Left colon (tissue), 2 donors: ENCODE measurements at regions not wholly inside any gene's neighbourhood (a gene's known extent, or its start where the extent isn't known, plus 50 kb on each side); places are given as distances from the start of the nearest gene placed in this dataset.

Experiments
- ATAC-seq: fragments of 200-7000 bp; cut with Tn5 transposase; one replicate; pipeline ENCODE4 v1.9.1; 2020; ENCODE audit warnings: mild to moderate bottlenecking, moderate library complexity
- DNase-seq, 2 donors: peaks; one replicate each; pipeline ENCODE4 v3.0.0-alpha.2; 2020
- intact Hi-C, 2 donors: fragments of 100-400 bp; cut with DNase I in 1 of 2; cut with micrococcal nuclease in 1 of 2; formaldehyde crosslinking; loops; one replicate each; pipeline versions ENCODE4 v1.11.2 to v1.14.0; 2022; cut with DNase I, micrococcal nuclease
- donor health status: DM: no; HTN: no; CAD: no.
- donor health status: DM: yes; HTN: yes; CAD: no.

DNA sequence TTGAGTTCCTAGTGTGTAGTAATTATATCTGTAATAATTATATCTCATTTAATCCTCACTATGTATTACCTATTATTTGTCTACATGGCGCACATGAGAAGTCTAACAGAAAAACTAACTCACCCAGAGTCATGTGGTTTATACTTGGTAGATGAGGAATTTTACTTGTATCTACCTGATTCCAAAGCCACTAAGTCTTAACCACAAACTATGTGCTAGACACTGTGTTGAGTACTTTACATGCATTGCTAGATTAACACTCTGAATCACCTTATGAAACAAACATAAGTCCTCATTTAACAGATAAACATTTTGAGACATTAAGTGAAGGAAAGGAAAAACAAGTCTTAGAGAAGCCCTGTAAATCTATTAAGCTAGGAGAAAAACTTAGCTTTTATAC is 404.8 kb downstream of the TLR4 start:
- intact Hi-C loops, result no loop called here
- no peak for ATAC-seq
- DNase-seq, result no peak

DNA sequence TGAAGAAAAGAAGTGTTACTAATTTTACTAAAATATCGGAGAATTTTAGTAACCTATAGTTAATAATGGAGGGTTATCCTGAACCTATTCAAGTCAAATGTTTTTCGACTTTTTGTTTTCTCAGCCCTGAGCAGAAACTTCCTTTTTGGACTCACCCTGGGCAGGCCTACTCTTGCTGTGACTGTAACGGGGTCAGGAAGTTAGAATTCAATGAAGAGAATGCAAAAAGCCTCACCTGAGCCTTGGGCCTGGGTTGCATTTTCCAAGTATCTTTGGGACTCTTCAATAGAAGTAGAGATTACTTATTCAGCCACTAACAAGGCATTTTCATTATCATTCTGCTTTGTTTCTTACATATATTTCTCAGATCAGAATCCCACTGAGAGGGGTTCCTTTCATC is 405.3 kb downstream of the TLR4 start:
- no peak for DNase-seq
- intact Hi-C loops, result no loop called here

DNA sequence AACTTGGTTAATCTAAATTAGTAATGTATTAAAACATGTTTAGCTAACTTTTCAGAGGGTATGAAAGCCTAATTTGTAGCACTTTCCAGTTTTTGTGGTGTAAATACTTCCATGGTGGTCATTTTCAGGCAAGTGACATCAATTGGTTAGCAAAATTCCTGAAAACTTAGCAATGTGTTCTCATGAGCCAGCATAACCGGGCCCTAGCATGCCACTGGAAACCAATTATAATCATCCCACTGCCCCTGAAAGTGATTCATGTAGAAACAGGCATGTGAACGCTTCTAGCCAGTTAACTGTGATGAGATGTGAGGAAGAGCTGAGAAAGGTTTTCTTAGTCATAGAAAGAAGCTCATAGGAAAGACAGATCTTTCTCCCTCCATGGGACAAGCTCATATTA is 417.2 kb downstream of the TLR4 start:
- DNase-seq, result no peak
- no peak for ATAC-seq
- intact Hi-C loops, result no loop called here

More for the DNA sequence above, 405.3 kb downstream of the TLR4 start:
- no peak for ATAC-seq

DNA sequence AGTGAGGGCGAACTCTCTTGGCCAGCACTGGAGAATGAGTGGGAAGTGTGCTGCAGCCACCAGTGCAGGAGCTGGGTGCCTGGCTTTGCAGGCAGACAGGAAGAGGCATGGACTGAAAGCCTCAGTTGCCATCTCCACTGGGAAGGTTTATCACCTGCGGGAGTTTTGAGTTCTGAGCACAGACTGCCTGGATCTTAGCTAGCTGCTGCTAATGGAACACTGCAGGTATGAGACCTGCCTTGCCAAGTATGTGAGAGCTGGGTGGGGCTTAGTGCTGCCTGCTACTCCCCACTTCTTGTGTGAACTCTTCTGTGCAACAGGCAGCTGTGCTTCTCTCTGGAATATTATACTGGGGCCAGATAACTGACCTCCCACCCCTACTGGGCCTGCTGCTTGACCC is 424.1 kb downstream of the TLR4 start:
- intact Hi-C loops, result no loop called here

DNA sequence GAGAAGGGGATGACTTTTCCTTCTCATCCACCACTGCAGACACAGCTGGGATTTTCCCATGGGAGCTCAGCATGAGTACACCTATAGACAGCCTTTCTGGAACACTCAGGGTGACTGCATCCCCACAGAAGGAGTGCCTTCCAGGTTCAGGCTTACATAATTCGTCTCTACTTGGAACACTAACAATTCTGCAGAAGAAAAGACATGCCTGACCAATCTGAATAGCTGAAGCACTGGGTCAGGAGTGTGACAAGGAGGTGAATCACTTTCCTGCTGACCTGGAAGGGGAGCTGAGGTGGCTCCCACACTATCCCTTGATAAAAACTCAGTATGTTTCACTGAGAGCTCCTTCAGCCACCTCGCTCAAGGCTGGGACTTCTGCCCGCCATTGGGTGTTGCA is 425.3 kb downstream of the TLR4 start:
- DNase-seq, result no peak
- intact Hi-C loops, result no loop called here
- no peak for ATAC-seq

More for the DNA sequence above, 424.1 kb downstream of the TLR4 start:
- ATAC-seq (no peak), DNase-seq (no peak)

DNA sequence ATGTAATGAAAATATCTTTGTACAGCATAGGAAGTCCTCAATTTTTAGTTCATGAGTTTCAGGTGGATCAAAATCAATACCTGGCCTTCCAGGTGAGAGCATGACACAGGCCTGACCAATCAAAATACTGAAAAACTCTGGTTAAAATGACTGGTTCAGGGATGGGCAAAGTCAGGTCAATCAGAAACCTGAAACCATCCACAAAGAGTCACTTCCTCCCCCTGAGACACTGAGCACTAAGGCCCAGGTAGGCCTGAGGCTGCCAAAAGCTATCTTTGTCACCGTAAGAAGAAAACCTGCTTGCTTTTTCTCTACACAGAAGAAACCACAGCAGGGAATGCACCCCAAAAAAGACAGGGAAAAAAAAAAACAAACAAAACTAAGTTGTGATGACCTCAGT is 444.8 kb downstream of the TLR4 start:
- ATAC-seq (no peak), DNase-seq (no peak)
- intact Hi-C loops, result no loop called here

DNA sequence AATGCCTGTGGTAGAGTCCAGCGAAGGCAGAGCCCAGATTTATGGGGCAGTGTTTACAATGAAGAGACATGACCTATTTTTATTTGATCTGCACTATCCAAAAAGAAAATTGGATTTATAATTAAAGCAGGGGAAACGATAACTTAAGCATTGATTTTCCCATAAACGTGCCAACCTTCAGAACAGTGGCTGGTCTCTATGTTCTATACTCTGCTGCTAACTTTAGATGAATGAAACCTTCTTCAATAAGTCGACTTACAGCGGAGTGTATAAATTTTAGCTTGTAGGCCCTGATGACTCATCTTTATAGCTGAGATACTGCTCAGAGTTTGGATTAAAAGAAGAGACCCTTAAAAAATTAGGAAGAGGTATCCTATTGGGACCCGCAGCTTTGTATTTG is 452.6 kb downstream of the TLR4 start:
- intact Hi-C loops, result no loop called here
- DNase-seq, result no peak
- ATAC-seq, result no peak

DNA sequence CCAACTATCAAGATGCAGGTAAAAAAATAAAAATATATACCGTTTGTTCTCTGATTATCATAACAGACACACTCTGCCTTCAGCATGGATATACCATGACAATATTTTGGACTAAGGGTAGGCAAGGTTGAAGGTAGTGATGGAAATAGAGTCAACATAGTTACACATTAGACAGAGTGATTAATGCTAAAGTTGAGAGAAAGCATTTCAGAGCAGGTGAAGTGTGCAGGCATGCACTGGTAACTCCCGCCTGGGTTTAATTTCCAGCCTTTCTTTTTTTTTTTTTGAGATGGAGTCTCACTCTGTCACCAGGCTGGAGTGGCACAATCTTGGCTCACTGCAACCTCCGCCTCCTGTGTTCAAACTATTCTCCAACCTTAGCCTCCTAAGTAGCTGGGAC is 458.5 kb downstream of the TLR4 start:
- DNase-seq (no peak), ATAC-seq (no peak)
- intact Hi-C loops, result no loop called here

DNA sequence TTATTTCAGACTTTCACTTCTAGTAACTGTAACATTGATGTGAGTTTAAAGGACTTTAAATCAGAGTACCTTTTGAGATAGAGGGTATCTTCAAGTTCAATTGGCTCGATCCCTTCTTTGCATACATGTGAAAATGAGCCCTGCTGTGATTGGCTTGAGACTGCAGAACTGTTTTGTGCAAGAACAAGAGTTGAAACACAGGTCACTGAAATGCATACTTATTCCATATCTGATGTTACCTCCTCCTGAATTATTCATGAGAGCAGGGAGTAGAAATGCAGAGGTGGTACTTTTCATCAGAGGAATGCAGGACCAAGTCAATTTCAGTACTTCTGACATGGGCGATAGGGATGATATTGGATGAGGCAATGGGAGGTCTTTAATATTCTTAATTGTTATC is 459.5 kb downstream of the TLR4 start:
- ATAC-seq (no peak), DNase-seq (no peak)
- intact Hi-C loops, result no loop called here

DNA sequence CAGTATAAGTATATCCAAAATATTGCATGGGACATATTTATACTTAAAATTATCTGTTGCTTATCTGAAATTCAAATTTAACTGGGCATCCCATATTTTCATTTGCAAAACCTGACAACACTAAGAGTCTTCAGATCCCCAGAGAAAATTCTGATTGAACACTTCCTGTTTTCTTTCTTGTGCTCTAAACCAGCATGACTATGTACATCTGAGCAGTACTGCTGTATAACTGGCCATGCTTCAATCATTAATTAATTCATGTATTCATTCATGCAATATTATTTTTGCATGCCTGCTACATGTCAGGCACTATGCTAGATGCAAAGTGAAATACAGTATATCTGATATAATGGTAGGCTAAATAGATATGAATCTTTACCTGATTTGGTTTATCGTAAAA is 461.2 kb downstream of the TLR4 start:
- ATAC-seq, result no peak
- intact Hi-C loops, result no loop called here

DNA sequence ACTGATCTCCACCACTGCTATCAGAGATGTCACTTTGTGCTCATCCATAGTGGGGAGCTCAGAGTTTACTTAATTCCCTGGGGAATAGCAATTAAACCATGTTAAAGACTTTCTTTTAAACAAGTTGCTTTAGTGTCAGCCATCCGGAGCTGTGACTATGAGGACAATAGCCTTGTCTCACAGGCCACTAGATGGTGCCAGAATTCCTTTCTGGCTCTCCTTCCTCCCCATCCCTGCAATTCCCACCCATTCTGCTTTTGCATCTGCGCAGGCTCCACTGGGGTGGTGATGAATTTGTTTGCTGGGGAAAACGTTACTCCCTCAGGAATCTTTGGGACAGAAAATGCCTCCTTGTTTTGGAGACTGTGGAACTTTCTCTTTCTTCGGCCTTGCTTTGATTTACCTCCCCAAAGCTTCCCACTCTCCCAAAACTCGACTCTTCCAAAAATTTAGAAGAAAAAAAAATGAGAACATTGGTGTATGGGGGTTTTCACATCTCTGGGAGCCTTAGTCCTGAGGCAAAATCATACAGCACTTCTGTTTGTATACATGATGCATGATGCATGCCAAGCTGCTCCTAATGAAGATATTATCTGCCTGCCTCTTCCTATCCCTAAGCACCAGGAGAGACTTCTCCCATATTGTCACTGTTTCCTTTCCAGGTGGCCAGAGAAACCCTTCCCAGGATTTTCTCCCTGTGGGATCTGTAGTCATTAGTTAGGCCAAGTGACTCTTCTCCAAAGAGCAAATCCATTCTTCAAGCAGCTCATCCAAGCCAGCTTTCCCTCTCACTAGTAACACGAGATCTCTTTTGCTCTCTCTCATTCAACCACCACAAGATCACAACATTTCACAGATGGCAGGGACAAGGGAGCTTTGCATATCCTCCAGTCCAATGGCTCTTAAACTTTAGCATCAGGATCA is 466.1 kb downstream of the TLR4 start:
- intact Hi-C loops, result no loop called here
- DNase-seq, result peak in 1 of 2 donors; percentile 11
- peak; percentile 72 for ATAC-seq

More for the DNA sequence above, 461.2 kb downstream of the TLR4 start:
- no peak for DNase-seq

DNA sequence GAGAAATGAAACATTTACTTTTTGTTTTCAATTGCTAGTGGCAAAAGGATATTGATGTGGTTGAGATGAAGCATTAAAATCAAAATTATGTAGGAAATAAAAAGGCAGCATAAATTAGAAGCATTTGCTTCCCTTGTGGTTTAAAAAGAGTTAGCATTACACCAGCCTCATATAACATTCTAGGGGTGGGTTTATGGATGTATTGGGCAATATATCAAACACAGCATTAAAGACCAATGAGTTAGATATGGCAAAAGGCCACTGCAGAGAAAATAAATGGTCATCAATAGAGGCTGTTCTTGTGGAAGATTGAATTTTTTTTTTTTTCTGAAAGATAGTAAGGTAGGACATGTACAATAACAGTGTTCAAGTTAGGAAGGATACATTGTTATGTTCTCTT is 473.0 kb downstream of the TLR4 start:
- intact Hi-C loops, result no loop called here
- ATAC-seq, result no peak
- DNase-seq, result no peak

DNA sequence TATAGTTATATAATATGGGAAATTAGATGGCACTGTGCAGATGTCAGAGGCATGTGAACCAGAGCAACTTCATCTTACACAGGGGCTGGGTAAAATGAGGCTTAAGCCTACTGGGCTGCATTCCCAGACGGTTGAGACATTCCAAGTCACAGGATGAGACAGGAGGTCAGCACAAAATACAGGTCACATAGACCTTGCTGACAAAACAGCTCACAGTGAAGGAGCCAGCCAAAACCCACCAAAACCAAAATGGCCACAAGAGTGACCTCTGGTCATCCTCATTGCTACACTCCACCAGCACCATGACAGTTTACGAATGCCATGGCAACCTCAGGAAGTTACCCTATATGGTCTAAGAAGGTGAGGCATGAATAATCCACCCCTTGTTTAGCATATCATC is 479.4 kb downstream of the TLR4 start:
- DNase-seq, result no peak
- intact Hi-C loops, result no loop called here
- ATAC-seq, result no peak

DNA sequence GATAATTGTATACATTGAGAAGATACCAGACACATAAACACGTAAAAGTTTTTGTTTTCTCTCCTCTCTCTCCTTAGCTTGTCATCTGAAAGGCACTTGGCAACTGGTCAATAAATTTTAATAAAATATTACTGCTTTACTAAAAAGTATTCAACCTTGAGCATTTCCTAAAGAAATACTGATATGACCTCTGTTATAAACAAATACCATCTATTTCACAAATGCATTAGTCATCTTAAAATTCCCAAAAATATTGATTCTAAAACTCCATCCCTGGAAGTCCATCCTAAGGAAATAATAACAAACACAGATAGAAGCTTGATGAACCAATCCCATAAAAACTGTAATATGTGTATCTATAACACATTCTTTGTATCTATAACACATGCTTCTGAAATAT is 483.2 kb downstream of the TLR4 start:
- DNase-seq, result no peak
- no peak for ATAC-seq
- intact Hi-C loops, result no loop called here

DNA sequence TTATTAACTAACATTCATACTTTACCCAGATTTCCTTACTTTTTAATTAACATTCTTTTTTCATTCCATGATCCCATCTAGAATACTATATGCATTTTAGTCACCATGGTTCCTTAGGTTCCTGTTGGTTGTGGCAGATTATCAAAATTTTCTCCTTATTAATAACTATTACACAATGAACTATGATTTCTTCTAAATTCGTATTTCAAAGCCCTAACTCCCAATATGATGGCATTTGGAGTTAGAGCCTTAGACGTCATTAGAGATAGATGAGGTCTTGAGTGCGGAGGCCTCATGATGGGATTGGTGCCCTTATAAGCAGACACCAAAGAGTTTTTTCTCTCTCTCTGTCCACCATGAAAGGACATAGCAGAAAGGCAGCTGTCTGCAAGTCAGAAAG is 485.4 kb downstream of the TLR4 start:
- ATAC-seq, result no peak
- intact Hi-C loops, result no loop called here
- DNase-seq, result no peak

DNA sequence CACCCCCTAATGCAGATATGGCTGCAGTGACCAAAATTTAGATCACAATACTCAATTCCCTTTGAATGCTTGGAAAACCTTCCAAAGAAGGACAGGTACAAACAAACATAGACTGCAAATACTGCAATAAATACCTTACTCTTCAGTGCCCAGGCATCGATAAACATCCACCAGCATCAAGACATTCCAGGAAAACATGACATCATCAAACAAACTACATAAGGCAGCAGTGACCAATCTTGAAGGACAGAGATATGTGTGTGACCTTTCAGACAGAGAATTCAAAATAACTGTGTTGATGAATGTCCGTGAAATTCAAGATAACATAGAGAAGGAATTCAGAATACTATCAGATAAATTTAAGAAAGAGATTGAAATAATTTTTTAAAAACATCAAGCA is 488.6 kb downstream of the TLR4 start:
- DNase-seq (no peak), ATAC-seq (no peak)
- intact Hi-C loops, result no loop called here

DNA sequence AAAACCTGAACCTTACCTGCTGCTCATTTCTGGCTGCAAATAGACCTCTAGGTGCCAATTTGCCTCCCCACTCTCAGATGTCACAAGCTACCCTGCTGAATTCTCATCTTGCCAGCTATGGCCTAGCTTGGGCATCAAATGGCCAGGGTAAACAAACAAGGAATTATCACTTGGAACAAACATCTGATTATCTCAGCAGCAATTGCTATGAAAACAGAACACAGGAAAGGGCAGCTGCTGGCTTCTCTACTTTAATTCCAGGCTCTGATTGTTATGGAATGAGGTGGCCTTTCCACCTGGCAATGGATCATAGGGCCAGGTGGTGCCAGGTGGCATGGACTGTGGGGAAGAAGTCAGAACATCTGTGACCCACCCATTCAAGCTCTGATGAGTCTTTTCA is 505.1 kb downstream of the TLR4 start:
- no peak for DNase-seq
- ATAC-seq, result no peak
- intact Hi-C loops, result no loop called here

DNA sequence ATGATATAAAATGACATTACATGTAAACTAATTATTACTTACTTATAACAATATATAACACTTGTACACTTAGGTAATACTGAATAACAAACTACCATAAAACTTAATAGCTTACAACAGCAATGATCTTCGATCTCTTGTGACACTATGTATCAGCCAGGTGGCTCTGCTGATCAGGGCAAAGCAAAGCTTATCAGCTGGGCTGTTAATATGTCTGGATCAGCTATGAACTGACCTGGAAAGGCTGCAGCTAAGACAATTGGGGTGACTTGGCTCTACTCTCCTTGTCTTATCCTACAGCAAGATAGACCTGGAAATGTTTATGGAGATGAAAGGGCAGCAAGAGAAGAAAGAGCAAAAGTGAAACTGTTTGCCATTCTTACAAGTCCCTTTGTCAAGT is 511.3 kb downstream of the TLR4 start:
- intact Hi-C loops, result no loop called here
- ATAC-seq (no peak), DNase-seq (no peak)

DNA sequence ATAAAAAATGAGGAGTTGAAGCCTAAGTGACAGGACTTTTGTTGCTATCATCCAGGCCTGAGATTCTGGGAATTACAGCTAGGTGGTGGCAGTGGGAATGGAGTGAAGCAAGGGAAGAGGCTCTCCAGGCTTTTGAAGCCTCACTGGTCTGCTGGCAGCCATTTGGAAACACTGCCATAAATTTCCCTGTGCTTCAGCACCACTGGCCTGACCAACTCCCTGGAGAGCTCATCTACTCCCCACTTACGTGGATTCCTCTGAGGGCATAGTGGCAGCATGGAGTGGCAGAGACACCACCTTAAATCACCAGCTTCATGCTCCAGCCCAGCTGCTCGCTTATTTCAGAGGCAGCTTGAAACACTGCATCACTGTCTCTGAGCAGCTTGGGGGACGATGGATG is 518.2 kb downstream of the TLR4 start:
- intact Hi-C loops, result no loop called here
- no peak for ATAC-seq

DNA sequence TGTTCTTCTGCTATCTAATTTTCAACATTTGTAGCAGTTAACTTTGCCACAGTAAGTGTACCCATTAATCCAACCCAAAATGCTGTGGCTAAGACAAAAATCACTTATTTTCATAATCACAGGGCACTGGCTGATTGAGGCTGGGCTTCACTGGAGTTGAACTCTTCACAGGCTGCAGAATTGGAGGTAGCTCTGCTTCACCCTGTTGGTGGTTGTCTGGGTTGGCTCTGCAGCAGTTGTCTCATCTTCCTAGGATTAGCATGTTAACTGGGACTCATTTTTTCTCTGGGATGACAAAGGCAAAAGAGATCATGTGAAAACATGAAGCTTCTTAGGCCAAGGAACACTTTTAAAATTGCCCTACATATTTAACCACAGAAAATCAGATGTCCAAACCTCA is 518.9 kb downstream of the TLR4 start:
- DNase-seq (no peak), ATAC-seq (no peak)
- intact Hi-C loops, result no loop called here

More for the DNA sequence above, 518.2 kb downstream of the TLR4 start:
- no peak for DNase-seq

DNA sequence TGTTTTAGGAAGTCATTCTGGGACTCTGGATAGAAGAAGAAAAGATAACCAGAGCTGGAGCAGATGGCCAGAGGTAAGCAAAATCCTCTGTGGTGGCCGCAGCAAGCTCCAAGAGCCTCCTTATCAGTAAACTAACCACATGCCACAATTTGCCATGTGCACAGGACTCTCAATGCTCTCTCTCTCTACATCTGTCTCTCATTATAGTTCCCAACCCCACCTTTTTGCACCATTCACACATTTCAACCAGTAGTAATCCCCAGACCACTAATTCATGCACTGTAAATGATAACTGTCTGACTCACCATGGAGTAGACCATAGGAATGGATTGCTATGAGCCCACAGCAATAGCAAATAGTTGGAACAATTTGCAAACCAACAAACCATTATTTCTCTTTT is 526.1 kb downstream of the TLR4 start:
- ATAC-seq (no peak), DNase-seq (no peak)
- intact Hi-C loops, result no loop called here
